NCI-H1436 treated with DMSO at 0.1 percent for 48 hours (cell line): ENCODE measurements at regions not wholly inside any gene's neighbourhood (a gene's known extent, or its start where the extent isn't known, plus 50 kb on each side); places are given as distances from the start of the nearest gene placed in this dataset.

ENCODE experiments used
- DNase-seq: peaks from one replicate; lab custom pipeline; 2025; lab: John Stamatoyannopoulos, UW

DNA sequence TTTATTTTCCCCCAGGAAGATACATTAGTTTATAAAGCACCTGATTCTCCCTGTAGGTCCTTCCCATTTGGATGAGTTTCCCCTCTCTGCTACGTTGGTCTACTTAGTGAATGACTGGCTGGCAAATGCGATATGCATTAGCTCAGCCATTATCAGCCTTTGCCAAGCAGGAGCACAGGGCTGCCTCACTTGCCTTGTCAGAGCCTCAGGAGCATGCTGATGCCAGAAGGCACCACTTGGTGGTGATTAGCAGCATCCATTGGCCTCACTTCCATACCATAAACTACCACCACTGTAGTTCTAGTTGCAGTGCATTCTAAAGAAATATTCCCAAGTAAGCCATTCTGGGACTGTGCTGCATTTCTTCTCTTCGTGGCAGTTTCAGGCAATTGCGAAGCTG, 442.8 kb upstream of the CHST9 start:
- no peak for DNase-seq

DNA sequence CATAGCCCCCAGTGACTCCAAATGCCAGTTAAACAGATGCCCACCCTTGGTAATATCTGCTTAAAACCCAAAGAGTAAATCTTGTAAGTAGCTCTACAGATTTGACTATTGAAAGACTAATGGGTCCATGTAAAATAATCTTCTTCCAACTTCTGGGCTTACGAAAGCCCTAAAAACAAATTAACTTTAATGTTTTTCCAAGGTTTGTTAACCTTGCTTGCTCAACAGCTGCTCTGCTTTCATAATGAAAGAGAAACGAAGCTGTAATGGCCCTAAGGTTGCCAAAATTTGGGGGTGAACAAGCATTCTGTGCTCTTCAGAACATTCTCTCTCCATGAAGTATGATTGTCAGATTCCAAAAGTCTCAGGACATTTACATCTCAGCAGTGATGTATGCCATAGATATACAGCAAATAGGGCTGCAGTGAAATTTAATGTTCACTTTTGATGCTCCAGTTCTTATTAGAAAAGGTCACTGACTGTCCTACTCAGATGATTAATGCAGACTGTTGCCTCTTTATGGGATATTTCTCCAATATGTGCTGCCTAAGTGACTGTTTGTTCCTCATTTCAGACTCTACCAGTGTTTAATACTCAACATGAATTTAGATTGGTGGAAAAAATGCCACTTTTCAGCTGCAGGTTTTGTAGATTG, 436.3 kb upstream of the CHST9 start:
- DNase-seq = no peak

DNA sequence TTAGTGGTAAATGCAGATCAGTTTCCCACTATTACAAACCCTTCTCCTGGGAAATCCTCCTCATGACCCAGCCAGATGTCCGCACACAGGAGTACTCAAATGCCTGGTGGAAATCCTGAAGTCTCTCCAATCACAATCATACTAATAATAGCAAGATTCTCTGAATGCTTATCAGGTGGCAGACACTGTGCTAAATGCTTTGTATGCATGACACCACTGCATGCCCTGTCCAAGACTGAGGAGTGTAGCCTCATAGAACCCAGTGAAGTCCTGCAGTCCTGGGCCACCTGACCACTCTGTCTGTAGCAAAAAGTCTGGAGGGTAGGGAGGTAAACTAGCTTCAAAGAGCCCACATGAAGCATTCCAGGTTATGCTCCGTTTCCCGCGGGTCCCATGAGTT, 434.8 kb upstream of the CHST9 start:
- no peak for DNase-seq

DNA sequence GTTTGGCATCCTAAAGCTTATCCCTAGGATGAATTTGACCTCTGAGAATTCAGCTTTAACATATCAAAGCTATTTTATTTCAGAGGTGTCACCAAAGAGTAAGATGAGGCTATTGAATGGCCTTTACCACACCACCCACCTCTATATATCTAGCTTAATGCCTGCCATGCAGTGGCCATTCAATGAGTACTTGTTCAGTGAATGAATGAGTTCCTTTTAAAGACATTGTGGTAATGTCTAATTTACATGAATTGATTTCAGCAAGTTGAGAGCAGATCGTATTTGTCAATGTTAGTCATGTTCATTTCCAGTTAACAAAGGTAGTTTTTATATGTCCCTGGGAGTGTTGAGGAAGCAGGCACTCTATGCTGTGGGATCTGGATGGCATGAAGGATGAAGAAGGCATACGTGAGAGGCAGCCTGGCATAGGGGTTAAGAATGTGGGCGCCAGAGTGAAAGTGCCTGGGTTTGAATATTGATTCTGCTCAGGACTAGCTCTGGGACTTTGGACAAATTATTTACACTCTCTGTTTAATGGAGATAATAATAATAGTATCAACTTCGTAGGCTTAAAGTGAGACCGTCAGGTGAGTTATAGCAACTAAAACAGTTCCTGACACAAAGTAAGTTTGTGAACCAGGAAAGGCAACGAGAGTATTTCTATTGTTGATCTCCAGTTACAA, 434.1 kb upstream of the CHST9 start:
- no peak for DNase-seq

DNA sequence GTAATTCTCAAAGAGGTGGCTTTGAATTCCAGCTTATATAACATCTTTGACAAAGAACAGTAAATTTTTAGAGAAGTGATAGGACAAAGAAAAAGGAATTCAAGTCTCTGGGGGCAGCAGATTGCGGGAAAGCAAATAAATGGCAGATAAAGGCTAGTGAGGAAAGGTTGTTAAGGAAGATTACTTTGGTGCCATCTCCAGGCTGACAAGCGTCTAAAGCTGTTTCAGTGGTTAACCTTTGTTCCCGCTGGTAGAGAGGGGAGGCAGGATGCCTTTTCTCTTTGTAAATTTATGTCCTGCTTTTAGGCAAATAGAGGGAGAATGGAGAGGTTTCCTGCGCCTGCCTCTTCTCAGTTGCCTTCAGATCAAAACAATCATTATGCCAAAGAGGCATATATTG, 431.2 kb upstream of the CHST9 start:
- DNase-seq = no peak

DNA sequence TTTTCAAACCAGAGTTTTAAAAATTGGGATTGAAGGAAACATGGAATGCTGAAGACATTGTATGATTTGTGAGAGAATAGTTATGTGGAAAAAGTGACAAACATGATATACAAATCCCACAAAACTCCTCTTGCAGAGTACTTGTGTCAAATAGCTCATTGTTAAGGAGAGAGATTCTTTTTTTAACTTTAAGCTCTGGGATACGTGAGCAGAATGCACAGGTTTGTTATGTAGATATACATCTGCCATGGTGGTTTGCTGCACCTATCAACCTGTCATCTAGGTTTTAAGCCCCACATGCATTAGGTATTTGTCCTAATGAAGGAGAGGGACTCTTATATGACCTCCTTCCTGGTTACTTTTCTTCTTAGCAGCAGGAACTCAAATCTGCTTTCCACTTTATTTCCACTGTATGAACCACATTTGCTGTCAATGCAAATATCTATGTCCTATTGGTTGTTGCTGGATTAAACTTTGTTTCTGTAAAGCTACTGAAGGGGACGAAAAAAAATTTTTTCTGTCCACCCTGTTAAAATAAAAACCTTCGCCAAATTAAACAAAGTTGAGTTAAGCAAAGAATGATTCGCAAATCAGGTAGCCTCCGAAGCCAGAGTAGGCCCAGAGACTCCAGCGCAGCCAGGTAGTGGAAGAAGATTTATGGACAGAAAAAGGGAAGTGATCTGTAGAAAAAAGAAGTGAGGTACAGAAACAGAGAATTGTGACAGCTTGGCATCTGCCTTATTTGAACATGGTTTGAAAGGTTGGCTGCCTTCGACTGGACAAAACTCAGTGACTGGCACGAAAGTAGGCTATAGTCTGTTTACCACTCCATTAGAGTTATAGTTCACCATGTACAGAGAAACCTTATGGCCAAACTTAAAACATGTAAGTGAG, 430.1 kb upstream of the CHST9 start:
- DNase-seq = no peak

DNA sequence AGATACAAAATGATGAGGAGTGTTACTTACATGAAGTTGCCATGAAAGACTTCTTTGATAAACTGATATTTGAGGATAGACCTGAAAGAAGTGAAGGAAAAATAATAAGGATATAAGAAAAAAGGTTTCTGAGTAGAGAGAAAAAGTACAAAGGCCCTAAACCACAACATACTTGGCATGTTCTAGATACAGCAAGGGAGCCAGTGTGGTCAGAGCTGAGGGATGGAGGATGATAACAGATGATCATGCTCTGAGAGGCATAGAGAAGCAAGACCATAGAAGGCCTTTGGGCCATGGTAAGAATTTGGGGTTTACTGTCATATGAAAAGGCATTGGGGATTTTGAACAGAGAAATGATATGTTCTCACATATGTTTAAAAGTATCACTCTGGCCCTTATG, 424.1 kb upstream of the CHST9 start:
- no peak for DNase-seq

DNA sequence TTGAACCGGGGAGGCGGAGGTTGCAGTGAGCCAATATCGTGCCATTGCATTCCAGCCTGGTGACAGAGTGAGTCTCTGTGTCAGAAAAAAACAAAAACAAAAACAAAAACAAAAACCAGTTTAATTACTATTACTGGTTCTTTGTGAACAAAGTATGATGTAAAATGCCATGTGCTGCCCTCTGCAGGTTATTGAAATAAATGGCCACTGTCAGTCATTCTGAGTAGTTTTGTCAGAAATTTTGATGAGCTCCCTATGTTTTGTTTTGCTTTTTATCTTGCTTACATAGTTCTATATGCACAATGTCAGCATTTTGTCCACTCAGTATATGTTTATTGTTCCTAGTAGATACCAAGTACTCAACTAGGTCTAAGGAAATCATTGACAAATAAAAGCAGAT, 423.6 kb upstream of the CHST9 start:
- no peak for DNase-seq

DNA sequence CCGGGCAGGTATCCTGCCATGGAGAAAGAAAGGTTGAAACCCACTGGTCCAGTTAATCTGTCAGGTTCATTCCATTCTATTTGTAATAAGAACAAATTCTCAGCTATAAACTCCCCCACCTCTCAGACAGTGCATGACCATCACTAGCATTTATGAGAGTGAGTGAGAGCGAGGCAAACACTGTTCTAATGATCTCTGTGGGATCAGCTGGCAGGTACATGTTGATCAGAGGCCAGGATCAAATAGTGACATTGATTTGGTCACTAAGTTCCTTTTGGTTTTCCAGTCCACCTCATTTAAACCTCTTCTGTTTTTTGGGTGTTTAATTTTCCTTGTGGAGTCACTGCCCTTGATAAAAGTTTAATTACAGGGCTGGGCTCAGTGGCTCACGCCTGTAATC, 423.1 kb upstream of the CHST9 start:
- DNase-seq = no peak

DNA sequence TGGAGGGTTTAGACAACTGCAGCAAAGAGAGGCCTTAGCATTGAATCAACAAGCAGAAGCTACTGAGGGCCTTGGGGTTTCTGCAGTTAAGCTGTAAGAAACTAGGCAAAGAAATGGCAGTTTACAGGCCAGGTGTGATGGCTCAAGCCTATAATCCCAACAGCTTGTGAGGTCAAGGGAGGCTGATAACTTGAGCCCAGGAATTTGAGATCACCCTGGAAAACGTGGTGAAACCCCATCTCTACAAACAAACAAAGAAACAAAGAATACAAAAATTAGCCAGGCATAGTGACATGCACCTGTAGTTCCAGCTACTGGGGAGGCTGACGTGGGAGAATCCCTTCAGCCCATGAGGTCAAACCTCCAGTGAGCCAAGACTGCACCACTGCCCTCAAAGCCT, 421.6 kb upstream of the CHST9 start:
- DNase-seq = no peak

DNA sequence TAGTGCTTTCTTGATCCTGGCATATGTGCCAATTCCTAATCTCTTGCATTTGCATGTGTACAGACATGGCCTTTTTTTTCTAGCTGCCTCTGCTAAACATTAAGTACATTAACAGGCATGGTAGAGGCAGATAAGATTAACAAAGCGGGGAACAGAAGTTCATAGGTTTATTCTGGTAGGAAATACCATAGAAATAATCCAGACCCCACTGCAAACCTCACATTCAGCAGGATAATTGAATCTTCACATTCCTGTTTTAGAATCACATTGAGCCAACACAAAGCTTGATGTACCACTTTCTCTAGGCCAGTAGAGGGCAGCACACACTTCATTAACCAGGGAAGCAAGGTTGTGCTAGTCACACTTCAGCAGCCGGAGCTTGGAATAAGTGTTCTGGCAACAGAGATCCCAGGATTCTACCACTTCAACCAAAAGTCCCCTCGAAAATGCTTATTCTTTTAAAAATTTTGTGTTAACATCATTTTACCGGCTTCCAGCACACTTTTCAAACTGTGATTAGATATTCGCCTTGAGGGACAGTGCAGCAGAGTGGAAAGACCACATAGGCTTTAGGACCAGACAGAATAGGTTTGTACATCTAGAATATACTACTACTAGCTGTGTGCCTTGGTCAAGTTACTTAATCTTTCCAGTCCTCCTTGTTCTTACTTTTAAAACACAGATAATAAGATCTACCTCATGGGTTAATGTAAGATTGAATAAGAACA, 420.2 kb upstream of the CHST9 start:
- no peak for DNase-seq

DNA sequence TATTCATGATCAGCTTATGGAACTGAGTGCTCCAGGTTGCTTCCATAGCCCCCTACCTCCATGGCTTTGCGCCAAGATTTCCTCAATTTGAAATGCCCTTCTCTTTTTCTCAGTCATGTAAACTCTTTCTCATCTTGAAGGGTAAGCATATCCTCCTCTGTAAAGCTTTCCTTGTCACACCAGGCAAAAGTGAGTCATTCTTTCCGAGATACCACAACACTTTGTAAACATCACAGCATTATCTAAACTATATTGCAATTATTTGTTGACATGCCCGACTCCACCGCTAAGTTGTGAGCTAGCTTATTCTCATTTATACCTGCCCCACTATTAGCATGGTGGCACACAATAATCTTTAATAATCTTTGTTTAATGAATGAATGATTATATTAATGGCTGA, 419.5 kb upstream of the CHST9 start:
- DNase-seq = no peak

DNA sequence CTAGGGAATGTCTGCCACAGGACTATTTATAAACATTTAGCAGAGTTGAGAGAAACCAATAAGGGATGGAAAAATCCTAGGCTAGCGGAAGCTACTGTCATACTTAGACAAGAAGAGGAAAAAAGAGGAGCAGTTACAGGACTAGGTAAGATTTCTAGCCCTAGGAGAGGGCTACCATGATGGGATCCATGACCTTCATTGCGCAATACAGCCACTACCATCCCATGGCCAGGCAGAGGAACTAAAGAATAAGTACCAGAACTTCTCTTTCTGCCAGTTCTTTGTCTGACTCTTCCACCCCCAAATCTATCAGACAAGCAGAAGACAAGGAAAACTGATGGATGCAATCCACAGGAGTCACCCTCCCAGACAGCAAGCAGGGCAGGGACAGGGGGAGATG, 417.0 kb upstream of the CHST9 start:
- DNase-seq = no peak

DNA sequence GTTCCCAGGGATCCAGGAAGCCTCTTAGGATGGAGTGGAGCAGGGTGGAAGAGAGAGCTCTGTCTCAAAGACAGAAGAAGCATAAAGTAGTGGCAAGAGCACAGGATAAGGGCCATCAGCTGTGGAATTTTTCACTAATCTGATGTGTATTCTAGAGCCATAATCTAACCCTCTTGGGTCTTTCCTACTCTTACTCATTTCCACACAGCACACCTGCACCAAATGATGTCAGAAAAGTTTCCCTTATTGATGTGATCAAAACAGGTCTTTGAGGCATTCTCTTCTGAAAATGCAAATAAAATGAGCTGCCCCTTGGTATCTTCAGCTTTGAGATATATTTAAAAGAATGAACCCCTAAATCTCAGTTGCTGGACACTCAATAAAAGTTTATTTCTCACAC, 415.1 kb upstream of the CHST9 start:
- no peak for DNase-seq

DNA sequence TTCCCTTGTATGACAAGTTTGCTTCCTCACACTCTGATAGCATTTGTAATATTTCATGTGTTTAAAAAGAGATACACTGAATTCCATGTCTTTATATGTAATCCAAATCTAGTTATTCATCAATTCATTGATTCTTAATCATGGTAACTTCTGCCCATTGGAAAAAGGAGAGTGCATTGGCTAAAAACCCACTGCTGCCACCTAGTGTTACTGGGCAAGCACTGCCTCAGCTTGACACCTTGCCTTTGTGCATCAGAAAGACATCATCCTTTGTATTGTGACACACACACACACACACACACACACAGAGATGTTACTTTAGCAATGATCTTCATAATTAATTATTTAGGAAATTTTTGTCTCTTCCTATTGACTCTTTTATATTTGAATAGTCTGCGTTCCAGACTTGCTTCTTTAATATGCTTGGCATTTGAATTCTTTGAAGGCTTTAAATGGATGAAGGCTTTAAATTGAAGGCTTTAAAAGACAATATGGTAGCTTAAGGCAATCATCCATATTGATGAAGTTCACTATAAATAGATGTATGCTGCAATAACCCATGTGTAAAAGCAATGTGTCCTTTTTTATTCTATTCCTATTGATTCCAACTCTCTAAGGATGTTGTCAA, 414.2 kb upstream of the CHST9 start:
- no peak for DNase-seq

DNA sequence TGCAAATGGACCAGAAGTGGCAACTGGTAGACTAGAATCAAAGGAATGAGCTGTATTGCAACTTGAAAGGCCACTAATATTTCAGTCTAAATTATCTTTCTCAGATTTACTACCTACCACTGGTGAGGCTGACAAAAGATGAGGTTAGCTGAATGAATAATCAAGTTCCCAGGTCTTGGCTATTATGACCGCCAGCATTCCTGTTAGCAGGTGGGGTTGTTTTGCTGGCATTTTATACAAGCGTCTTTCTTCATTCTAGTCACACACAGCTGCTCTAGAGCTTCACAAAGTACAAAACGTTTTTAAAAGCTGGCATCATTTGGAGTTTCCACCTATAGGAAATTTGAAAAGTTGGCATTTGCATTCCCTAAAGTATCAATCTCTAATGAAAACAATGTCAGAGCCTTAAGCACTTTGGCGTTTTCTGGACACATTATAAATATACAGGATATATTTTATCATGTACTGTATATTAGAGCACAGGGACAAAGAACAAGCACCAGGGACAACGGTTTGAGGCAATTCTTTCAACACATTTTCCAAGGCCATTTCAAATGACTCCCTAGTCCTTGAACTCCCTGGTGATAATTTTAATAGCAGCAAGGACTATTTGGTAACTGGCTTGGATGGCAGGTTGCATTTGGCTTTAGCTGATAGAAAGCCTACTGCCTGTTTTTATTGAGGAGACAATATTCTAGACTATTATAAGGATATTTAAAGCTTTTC, 410.2 kb upstream of the CHST9 start:
- DNase-seq = no peak

DNA sequence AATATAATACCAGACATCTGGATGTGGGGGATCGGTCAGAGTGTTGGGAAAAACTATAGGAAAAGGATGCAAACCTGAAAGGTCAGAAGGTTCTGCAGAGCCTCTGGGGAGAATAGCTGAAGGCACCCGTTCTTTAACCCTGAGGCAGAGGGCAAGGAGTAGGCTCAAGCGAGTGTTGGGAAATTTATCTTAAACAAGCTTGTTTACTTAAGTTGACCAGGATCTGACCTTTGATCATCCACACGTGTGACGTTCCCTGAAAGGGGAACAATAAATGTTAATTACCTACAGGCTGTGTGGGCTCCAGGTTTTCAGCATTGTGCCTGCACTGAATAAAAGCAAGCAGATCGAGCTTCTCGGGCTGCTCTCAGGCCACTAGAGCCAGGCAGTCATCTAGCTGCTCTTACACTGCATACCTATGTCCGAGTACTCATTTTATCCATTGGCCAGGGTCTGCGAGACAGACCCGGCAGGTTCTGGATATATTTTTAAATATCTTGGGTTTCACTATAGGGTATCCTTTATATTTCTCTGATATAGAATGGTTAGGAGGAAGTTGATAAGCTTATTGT, 400.6 kb upstream of the CHST9 start:
- no peak for DNase-seq

DNA sequence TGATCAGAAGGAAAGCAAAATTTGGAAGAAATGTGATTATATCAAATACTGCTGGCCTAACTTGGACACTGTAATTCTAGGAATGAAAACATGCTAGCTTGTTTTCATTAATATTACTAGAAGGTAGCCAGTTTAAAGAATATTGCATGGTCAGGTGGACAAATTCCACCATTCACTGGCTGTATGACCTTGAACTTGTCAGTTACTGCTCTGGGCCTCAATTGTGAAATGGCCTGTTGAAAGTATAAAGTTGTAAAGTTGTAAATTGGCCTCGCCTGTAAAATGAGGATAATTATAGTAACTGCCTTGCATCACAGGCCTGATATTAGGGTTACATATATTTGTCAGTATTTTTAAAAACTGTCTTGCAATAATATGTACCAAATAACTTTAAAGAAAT, 398.4 kb upstream of the CHST9 start:
- no peak for DNase-seq

DNA sequence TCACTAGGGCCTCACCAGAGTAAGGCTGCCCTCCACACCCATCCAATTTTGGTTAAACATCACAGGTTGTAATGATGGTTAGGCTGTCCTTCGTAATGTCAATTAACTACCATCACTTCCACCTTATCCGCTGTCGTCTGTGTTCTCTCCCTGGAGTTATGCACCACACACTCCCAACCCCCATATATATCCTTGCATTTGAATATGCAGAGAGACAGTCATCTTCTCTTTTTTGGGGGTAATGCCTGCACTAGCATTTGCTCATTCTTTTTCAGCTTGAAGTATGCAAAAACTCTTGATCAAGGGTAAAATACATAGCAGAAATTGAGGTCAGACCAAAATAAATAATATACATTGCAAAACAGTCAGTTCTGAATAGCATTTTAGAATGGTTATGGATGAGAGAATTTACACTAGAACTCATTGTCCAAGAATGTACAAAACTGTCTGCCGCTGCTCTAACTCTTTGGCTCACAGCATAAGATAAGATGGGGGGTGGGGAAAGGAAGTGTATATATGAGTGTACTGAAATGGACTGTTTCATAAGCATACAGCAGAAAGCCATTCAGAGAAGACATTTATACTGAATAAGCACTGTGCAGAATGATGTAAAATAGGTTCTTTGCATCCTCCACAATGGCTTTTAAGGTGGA, 397.8 kb upstream of the CHST9 start:
- no peak for DNase-seq

DNA sequence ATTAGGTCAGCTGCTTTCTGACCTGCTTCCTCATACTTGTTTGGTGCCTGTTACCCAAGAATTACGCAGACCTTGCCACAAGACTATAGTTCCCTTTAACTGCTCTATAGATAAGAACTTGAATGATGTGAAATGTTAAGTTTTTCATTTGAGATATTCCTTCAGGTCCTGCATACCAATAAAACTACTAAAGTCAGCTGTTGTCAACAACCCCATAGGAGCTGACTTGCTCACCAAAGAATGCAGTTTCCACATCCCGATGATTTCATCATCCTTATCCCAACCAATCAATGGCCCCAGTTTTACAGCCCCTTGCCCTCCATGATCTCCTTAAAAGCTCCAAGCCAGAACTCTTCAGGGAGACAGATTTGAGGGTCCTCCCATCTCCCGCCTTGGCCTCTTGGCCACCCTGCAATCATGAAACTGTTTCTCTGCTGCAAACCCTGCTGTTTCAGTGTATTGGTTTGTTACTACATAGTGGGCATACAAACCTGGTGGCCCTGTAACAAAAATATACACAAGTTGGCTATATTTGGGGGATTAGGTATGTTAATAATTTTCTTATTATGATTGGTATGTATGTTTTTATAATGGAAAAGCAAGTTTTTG, 396.3 kb upstream of the CHST9 start:
- DNase-seq = no peak
